ENCODE measurements at regions not wholly inside any gene's neighbourhood (a gene's known extent, or its start where the extent isn't known, plus 50 kb on each side); places are given as distances from the start of the nearest gene placed in this dataset.

GRCh38 chr12:13383379-13383778, 186.9 kb downstream of the EMP1 start:
- intact Hi-C loops (cut with micrococcal nuclease): no loop called here
- Histone ChIP-seq H3K9ac (ENCODE audit: low read depth, low read length) (no peak overlapping the region), H3K4me3 (ENCODE audit: insufficient read depth, low read depth, low read length) (no peak overlapping the region), H3K4me1 (ENCODE audit: control insufficient read depth, insufficient read depth, low read length) (no peaks in the 10 kb centered on the region), H3K9me3 (ENCODE audit: control insufficient read depth, insufficient read depth, low read length) (no peaks in the 10 kb centered on the region), H2BK5ac (ENCODE audit: low read depth, low read length, poor library complexity, severe bottlenecking) (no peak overlapping the region), H4K8ac (ENCODE audit: low read depth in 2 of 2, low read length in 2 of 2) (no peak overlapping the region), H2BK15ac (ENCODE audit: low read depth, low read length) (no peak overlapping the region), H4K91ac (ENCODE audit: insufficient read depth, low read depth, low read length) (no peak overlapping the region), H2BK20ac (ENCODE audit: low read depth, low read length) (no peak overlapping the region), H3K4ac (ENCODE audit: low read depth, low read length) (no peak overlapping the region), H3K18ac (ENCODE audit: low read depth, low read length) (no peak overlapping the region), H3K27ac (ENCODE audit: insufficient read depth, low read length) (no peak overlapping the region), H2BK120ac (ENCODE audit: low read depth, low read length) (no peak overlapping the region), H4K5ac (ENCODE audit: low read depth, low read length) (no peak overlapping the region), H3K27me3 (ENCODE audit: control insufficient read depth, insufficient read depth, low read length) (no peaks in the 10 kb centered on the region), H3K23ac (ENCODE audit: low read depth, low read length) (no peak overlapping the region), H3K9me1 (ENCODE audit: insufficient read depth, low read length) (no peaks in the 10 kb centered on the region), H4K20me1 (ENCODE audit: insufficient read depth, low read length) (no peaks in the 10 kb centered on the region), H3K4me2 (ENCODE audit: low read depth, low read length) (no peak overlapping the region), H3K79me1 (ENCODE audit: low read depth in 1 of 2, low read length in 2 of 2) (no peaks in the 10 kb centered on the region), H3K14ac (replicated peaks; ENCODE audit: low read depth, low read length) (no peak overlapping the region), H2AK5ac (ENCODE audit: low read depth, low read length) (no peak overlapping the region), H2AFZ (replicated peaks; ENCODE audit: low read length, poor library complexity) (no peak overlapping the region), H2AK9ac (replicated peaks; ENCODE audit: low read depth, low read length, poor library complexity) (no peak overlapping the region), H3K36me3 (ENCODE audit: control insufficient read depth, insufficient read depth, low read length) (no peaks in the 10 kb centered on the region), H3K56ac (ENCODE audit: extremely low read depth, insufficient read depth, low read length) (no peak overlapping the region)
- ATAC-seq (ENCODE audit: low read depth): no peak
- no TSS peak for BruUV-seq (replicated peaks)
- dilution Hi-C loops (cut with HindIII; ENCODE audit: low sequenced_read_pairs, unreplicated experiment): no loop called here
- ChIA-PET POLR2A (ENCODE audit: unreplicated experiment) (no interaction called here), CTCF (no interaction called here)
- TF ChIP-seq MXI1 (IDR thresholded peaks at IDR 0.05; ENCODE audit: borderline replicate concordance, low read depth, low read length): no peak
- TF ChIP-seq ELK1 (IDR thresholded peaks at IDR 0.05; ENCODE audit: borderline replicate concordance, low read depth, low read length): no peak
- no peak for TF ChIP-seq USF2 (IDR thresholded peaks at IDR 0.05; ENCODE audit: low read depth, low read length)
- TF ChIP-seq MAFK (IDR thresholded peaks at IDR 0.05; ENCODE audit: low read depth, low read length): no peak
- no peak for TF ChIP-seq NFE2L2 (IDR thresholded peaks at IDR 0.05; ENCODE audit: low read depth, low read length)
- TF ChIP-seq RFX5 (IDR thresholded peaks at IDR 0.05; ENCODE audit: low read depth, low read length): no peak
- no peak for TF ChIP-seq CEBPB (IDR thresholded peaks at IDR 0.05; ENCODE audit: low read depth, low read length)
- TF ChIP-seq MAZ (IDR thresholded peaks at IDR 0.05; ENCODE audit: borderline replicate concordance, low read depth, low read length): no peak
- TF ChIP-seq POLR2A (IDR thresholded peaks at IDR 0.05; ENCODE audit: low read depth, low read length): no peak
- TF ChIP-seq BHLHE40 (IDR thresholded peaks at IDR 0.05; ENCODE audit: low read depth, low read length): no peak
- TF ChIP-seq CTCF (conservative IDR thresholded peaks at IDR 0.05; ENCODE audit: low read depth, low read length): no peak
- TF ChIP-seq CHD1 (IDR thresholded peaks at IDR 0.05; ENCODE audit: low read depth, low read length): no peak
- no peak for TF ChIP-seq FOS (IDR thresholded peaks at IDR 0.05; ENCODE audit: low read depth, low read length)
- TF ChIP-seq RAD21 (IDR thresholded peaks at IDR 0.05; ENCODE audit: low read length): no peak
- no peak for TF ChIP-seq RCOR1 (IDR thresholded peaks at IDR 0.05; ENCODE audit: insufficient replicate concordance, low read length)
- TF ChIP-seq SMC3 (IDR thresholded peaks at IDR 0.05; ENCODE audit: low read depth, low read length): no peak
- no CpG with 5 or more reads among the region's 3 CpGs for WGBS, 2 experiments (ENCODE audit: extremely low coverage in 2 of 2, insufficient read length in 1 of 2)
- DNase-seq: no peak
- in situ Hi-C loops (cut with MboI; ENCODE audit: low sequenced_read_pairs): no loop called here

All from IMR-90 (cell line).